ENCODE measurements at regions not wholly inside any gene's neighbourhood (a gene's known extent, or its start where the extent isn't known, plus 50 kb on each side); places are given as distances from the start of the nearest gene placed in this dataset.

DNA sequence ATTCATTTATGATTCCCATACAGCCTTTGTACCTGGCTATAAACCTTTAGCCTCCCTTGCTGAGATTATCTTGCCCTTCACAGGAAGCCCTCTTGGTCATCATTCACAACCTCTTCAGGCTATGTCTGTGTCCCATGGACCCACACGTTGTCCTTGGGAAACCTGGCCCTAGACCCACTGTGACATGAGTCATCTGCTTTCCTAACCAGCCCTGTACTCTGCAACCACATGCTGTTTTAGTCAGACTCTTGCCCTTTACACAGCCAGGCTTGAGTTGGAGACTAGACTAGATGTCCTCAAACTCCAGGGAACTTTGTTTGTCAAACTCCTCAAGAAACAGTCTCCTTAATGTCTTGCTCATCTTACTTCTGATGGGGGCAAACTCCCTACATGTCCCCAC, 229.3 kb upstream of the ZSWIM2 start:
- TF ChIP-seq POLR2A (IDR thresholded peaks at IDR 0.05): no peak
- TF ChIP-seq, protein P1, sequence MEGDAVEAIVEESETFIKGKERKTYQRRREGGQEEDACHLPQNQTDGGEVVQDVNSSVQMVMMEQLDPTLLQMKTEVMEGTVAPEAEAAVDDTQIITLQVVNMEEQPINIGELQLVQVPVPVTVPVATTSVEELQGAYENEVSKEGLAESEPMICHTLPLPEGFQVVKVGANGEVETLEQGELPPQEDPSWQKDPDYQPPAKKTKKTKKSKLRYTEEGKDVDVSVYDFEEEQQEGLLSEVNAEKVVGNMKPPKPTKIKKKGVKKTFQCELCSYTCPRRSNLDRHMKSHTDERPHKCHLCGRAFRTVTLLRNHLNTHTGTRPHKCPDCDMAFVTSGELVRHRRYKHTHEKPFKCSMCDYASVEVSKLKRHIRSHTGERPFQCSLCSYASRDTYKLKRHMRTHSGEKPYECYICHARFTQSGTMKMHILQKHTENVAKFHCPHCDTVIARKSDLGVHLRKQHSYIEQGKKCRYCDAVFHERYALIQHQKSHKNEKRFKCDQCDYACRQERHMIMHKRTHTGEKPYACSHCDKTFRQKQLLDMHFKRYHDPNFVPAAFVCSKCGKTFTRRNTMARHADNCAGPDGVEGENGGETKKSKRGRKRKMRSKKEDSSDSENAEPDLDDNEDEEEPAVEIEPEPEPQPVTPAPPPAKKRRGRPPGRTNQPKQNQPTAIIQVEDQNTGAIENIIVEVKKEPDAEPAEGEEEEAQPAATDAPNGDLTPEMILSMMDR (IDR thresholded peaks at IDR 0.05): no peak
